SKM-1 treated with dmso at 0.1 percent for 144 hours (cell line): ENCODE measurements at regions not wholly inside any gene's neighbourhood (a gene's known extent, or its start where the extent isn't known, plus 50 kb on each side); places are given as distances from the start of the nearest gene placed in this dataset.
"Not testable (repeated sequence)": the region's sequence is repeated elsewhere in the genome, so short reads cannot be mapped to it uniquely, and the experiment has no call there.

ENCODE experiments used
- DNase-seq: peaks from one replicate; lab custom pipeline; 2025; ENCODE audit not compliant: unreplicated experiment; lab: John Stamatoyannopoulos, UW

GRCh38 chr1:38153778-38154470 lies 107.3 kb upstream of the POU3F1 start:
- no peak for DNase-seq

GRCh38 chr1:38153066-38153777 lies 106.6 kb upstream of the POU3F1 start:
- DNase-seq: no peak

- DNase-seq: no peak
Measured at GRCh38 chr1:38152351-38153065, 105.9 kb upstream of the POU3F1 start.

GRCh38 chr1:38151399-38151798 lies 104.8 kb upstream of the POU3F1 start:
- no peak for DNase-seq

- not testable (repeated sequence) for DNase-seq
Measured at GRCh38 chr1:38146079-38146478, 99.5 kb upstream of the POU3F1 start.

GRCh38 chr1:38142606-38143005 lies 96.0 kb upstream of the POU3F1 start:
- no peak for DNase-seq

- no peak for DNase-seq
Measured at GRCh38 chr1:38141483-38141882, 94.9 kb upstream of the POU3F1 start.

GRCh38 chr1:38139738-38140487 lies 93.3 kb upstream of the POU3F1 start:
- DNase-seq: no peak

GRCh38 chr1:38138498-38139233 lies 92.1 kb upstream of the POU3F1 start:
- no peak for DNase-seq

GRCh38 chr1:38137164-38137563 lies 90.6 kb upstream of the POU3F1 start:
- DNase-seq: no peak

- DNase-seq: no peak
Measured at GRCh38 chr1:38135625-38136414, 89.2 kb upstream of the POU3F1 start.

GRCh38 chr1:38134294-38134755 lies 87.7 kb upstream of the POU3F1 start:
- DNase-seq: no peak

- no peak for DNase-seq
Measured at GRCh38 chr1:38133756-38134155, 87.2 kb upstream of the POU3F1 start.

- DNase-seq: no peak
Measured at GRCh38 chr1:38133304-38133703, 86.7 kb upstream of the POU3F1 start.

- DNase-seq: no peak
Measured at GRCh38 chr1:38132681-38133080, 86.1 kb upstream of the POU3F1 start.

GRCh38 chr1:38131024-38131585 lies 84.5 kb upstream of the POU3F1 start:
- DNase-seq: no peak

GRCh38 chr1:38129971-38130370 lies 83.4 kb upstream of the POU3F1 start:
- DNase-seq: no peak

- DNase-seq: no peak
Measured at GRCh38 chr1:38129473-38129872, 82.9 kb upstream of the POU3F1 start.

GRCh38 chr1:38128926-38129453 lies 82.4 kb upstream of the POU3F1 start:
- DNase-seq: no peak
